Activated naive CD4-positive, alpha-beta T cell treated with anti-CD3 and anti-CD28 coated beads for 36 hours (primary cell): ENCODE measurements at regions not wholly inside any gene's neighbourhood (a gene's known extent, or its start where the extent isn't known, plus 50 kb on each side); places are given as distances from the start of the nearest gene placed in this dataset.
A peak's percentile ranks its signal among the peaks of the same experiment; 100 is the strongest.

Source experiments
- CTCF ChIA-PET: fragments of 350-600 bp; sonication (Branson Sonifier 250); formaldehyde crosslinking; loops from one replicate; lab custom pipeline; 2021; ENCODE audit warnings: antibody characterized with exemption; lab: Charles Lee
- DNase-seq: peaks from one replicate; pipeline ENCODE4 v3.0.0-alpha.2; 2020
- H3K27ac Mint-ChIP-seq: one replicate; pipeline ENCODE4 v1.8.0; 2021; ENCODE audit warnings: mild to moderate bottlenecking, mixed read lengths
- H3K27me3 Mint-ChIP-seq: one replicate; pipeline ENCODE4 v1.8.0; 2021; ENCODE audit warnings: low read depth, mixed read lengths
- H3K36me3 Mint-ChIP-seq: one replicate; pipeline ENCODE4 v1.8.0; 2021; ENCODE audit warnings: low read depth, mixed read lengths
- H3K4me1 Mint-ChIP-seq: one replicate; pipeline ENCODE4 v1.8.0; 2021; ENCODE audit warnings: low read depth, mixed read lengths
- H3K4me3 Mint-ChIP-seq: one replicate; pipeline ENCODE4 v1.8.0; 2021; ENCODE audit warnings: mild to moderate bottlenecking, moderate library complexity, mixed read lengths
- H3K9me3 Mint-ChIP-seq: one replicate; pipeline ENCODE4 v1.8.0; 2021; ENCODE audit warnings: mixed read lengths
- intact Hi-C: fragments of 100-400 bp; cut with micrococcal nuclease; formaldehyde crosslinking; loops from one replicate; pipeline ENCODE4 v1.15.1; 2023

GRCh38 chr6:44662461-44663121 is 275.1 kb downstream of the CDC5L start:
- DNase-seq = no peak
- H3K4me3 Mint-ChIP-seq = no peak overlapping the region
- no peaks in the 10 kb centered on the region for H3K4me1 Mint-ChIP-seq
- no peaks in the 10 kb centered on the region for H3K27me3 Mint-ChIP-seq
- no peaks in the 10 kb centered on the region for H3K36me3 Mint-ChIP-seq
- intact Hi-C loops = no loop called here
- H3K27ac Mint-ChIP-seq = no peak overlapping the region
- H3K9me3 Mint-ChIP-seq = peaks cover 3% of the 10 kb centered on the region
- CTCF ChIA-PET = interaction anchor here (1.6 kb wide), 1 partner anchor 1260 kb away, joined by 8 read pairs; no protein-coding TSS in a partner anchor

- DNase-seq = no peak
- H3K27me3 Mint-ChIP-seq = no peaks in the 10 kb centered on the region
- no peaks in the 10 kb centered on the region for H3K36me3 Mint-ChIP-seq
- no peaks in the 10 kb centered on the region for H3K4me1 Mint-ChIP-seq
- no peaks in the 10 kb centered on the region for H3K9me3 Mint-ChIP-seq
- CTCF ChIA-PET = interaction anchor here (0.6 to 1.6 kb wide), 5 partner anchors 8 to 824 kb away, joined by 3 to 6 read pairs (median 5); no protein-coding TSS in a partner anchor
- intact Hi-C loops = no loop called here
- no peak overlapping the region for H3K27ac Mint-ChIP-seq
- H3K4me3 Mint-ChIP-seq = no peak overlapping the region
These were observed 276.5 kb downstream of the CDC5L start for GRCh38 chr6:44663860-44664634.

DNA sequence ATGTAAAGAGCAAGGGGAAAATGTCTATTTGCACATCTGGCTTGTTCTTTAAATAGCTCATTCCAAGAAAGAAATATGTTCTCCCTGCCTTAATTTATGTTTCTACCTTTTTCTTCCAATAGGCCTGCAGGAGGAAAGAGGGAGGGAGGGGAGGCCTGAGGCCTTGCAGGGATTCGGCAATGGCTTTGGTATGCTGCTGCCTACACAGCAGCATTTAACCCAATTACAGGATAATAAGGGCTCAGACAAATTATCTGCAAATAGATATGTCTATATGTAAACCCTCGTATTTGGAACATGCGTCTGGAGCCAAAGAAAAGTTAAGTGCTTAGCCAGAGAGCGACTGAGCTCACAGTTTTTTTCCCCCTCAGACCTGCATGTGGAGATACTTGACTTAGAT is 277.2 kb downstream of the CDC5L start:
- Mint-ChIP-seq H3K27ac (no peak overlapping the region), H3K36me3 (no peaks in the 10 kb centered on the region), H3K9me3 (no peaks in the 10 kb centered on the region), H3K4me3 (no peak overlapping the region), H3K4me1 (no peaks in the 10 kb centered on the region), H3K27me3 (no peaks in the 10 kb centered on the region)
- CTCF ChIA-PET = interaction anchor here (0.6 to 1.6 kb wide), 5 partner anchors 9 to 824 kb away, joined by 3 to 6 read pairs (median 5); no protein-coding TSS in a partner anchor
- intact Hi-C loops = no loop called here
- DNase-seq = no peak

GRCh38 chr6:44665143-44665542 is 277.6 kb downstream of the CDC5L start:
- H3K27ac Mint-ChIP-seq = no peak overlapping the region
- no peak for DNase-seq
- no peaks in the 10 kb centered on the region for H3K36me3 Mint-ChIP-seq
- no peaks in the 10 kb centered on the region for H3K27me3 Mint-ChIP-seq
- no peaks in the 10 kb centered on the region for H3K9me3 Mint-ChIP-seq
- CTCF ChIA-PET = interaction anchor here (0.6 to 1.5 kb wide), 4 partner anchors 9 to 823 kb away, joined by 3 to 6 read pairs (median 5); no protein-coding TSS in a partner anchor
- intact Hi-C loops = no loop called here
- H3K4me1 Mint-ChIP-seq = no peaks in the 10 kb centered on the region
- H3K4me3 Mint-ChIP-seq = no peak overlapping the region

DNA sequence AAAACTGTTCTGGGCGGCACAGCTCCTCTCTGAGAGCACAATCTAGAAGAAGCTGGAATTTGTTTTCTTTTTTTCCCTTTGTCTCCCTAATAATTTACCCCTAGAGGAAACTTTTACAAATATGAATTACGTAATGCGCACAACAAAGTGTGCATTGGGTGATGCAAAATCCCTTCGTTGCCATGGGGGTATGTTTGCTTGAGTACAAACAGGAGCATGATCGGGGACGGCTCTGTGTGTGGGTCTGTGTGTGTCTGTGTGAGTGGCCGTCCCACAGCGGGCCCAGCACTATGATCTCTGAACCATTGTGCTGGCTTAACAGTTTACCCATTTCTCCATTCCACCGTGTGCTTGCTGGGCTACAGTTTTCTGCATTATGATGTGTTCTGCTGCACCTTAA is 278.2 kb downstream of the CDC5L start:
- Mint-ChIP-seq H3K36me3 (no peaks in the 10 kb centered on the region), H3K27ac (no peak overlapping the region), H3K4me1 (no peaks in the 10 kb centered on the region), H3K9me3 (no peaks in the 10 kb centered on the region), H3K27me3 (no peaks in the 10 kb centered on the region), H3K4me3 (no peak overlapping the region)
- CTCF ChIA-PET = no interaction called here
- intact Hi-C loops = no loop called here
- DNase-seq = no peak

DNA sequence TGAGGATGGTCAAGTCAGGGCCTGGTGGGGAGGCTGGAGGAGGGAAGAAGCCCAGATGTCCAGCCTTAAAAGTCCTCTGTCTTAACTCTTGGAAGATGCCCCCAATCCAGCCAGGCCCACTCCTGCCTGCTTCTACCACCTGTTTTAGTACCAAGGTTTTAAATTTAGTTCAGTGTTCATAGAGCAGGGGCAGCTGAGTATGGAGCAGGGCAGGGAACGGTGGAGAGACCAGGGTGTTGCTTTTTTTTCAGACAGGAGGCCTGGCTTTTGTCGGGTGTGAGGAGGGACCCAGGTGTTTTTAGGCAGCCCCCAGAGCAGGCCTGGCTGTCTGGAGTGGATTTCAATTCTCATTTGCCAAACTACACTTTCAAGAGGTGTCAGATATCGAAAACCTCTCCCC is 278.8 kb downstream of the CDC5L start:
- no peak overlapping the region for H3K4me3 Mint-ChIP-seq
- CTCF ChIA-PET = no interaction called here

GRCh38 chr6:44667226-44667625 is 279.7 kb downstream of the CDC5L start:
- no peak overlapping the region for H3K27ac Mint-ChIP-seq

More for the DNA sequence above, 278.8 kb downstream of the CDC5L start:
- intact Hi-C loops = no loop called here
- H3K27me3 Mint-ChIP-seq = no peaks in the 10 kb centered on the region
- H3K9me3 Mint-ChIP-seq = no peaks in the 10 kb centered on the region
- no peak overlapping the region for H3K27ac Mint-ChIP-seq
- no peak for DNase-seq
- H3K4me1 Mint-ChIP-seq = no peaks in the 10 kb centered on the region
- no peaks in the 10 kb centered on the region for H3K36me3 Mint-ChIP-seq

GRCh38 chr6:44667668-44668390 is 280.3 kb downstream of the CDC5L start:
- DNase-seq = peak; percentile 52
- CTCF ChIA-PET = interaction anchor here (3.0 kb wide), 1 partner anchor 11 kb away, joined by 11 read pairs; no protein-coding TSS in a partner anchor
- Mint-ChIP-seq H3K4me3 (no peak overlapping the region), H3K36me3 (no peaks in the 10 kb centered on the region), H3K4me1 (no peaks in the 10 kb centered on the region), H3K9me3 (no peaks in the 10 kb centered on the region), H3K27me3 (no peaks in the 10 kb centered on the region), H3K27ac (no peak overlapping the region)
- intact Hi-C loops = no loop called here

More at GRCh38 chr6:44667226-44667625, 279.7 kb downstream of the CDC5L start:
- CTCF ChIA-PET = interaction anchor here (3.0 kb wide), 1 partner anchor 10 kb away, joined by 11 read pairs; no protein-coding TSS in a partner anchor
- intact Hi-C loops = no loop called here
- no peak for DNase-seq
- Mint-ChIP-seq H3K4me3 (no peak overlapping the region), H3K27me3 (no peaks in the 10 kb centered on the region), H3K4me1 (no peaks in the 10 kb centered on the region), H3K36me3 (no peaks in the 10 kb centered on the region), H3K9me3 (no peaks in the 10 kb centered on the region)

DNA sequence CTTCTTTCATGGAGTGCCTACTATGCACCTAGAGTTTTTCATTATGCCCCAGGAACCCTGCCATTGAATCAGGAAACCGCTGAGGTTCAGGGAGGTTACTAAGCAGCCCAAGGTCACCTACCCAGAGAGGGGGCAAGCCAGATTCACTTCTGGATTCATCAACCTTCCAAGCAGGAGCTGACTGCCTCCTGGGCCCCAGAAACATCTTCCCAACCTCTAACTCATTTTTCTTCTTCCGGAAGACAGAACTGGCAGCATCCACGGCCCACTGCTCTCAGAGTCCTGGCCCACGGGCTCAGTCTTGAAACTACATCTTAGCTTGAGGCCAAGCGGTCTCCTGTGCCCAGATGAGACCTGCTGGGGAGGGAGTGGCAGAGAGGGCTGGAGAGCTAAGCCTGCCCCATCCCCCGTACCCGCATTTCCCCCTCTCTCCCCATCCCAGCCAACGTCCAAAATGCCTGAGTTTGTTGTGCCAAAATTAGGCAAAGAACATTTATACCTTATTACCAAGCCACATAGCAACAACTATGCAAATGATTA is 281.0 kb downstream of the CDC5L start:
- Mint-ChIP-seq H3K27ac (no peak overlapping the region), H3K9me3 (no peaks in the 10 kb centered on the region), H3K36me3 (no peaks in the 10 kb centered on the region), H3K27me3 (no peaks in the 10 kb centered on the region), H3K4me1 (no peaks in the 10 kb centered on the region), H3K4me3 (no peak overlapping the region)
- intact Hi-C loops = no loop called here
- CTCF ChIA-PET = interaction anchor here (3.0 kb wide), 1 partner anchor 12 kb away, joined by 11 read pairs; no protein-coding TSS in a partner anchor
- DNase-seq = no peak

- intact Hi-C loops = no loop called here
- no peaks in the 10 kb centered on the region for H3K36me3 Mint-ChIP-seq
- H3K27ac Mint-ChIP-seq = no peak overlapping the region
- H3K4me1 Mint-ChIP-seq = no peaks in the 10 kb centered on the region
- H3K4me3 Mint-ChIP-seq = no peak overlapping the region
- no peaks in the 10 kb centered on the region for H3K27me3 Mint-ChIP-seq
- no peaks in the 10 kb centered on the region for H3K9me3 Mint-ChIP-seq
- CTCF ChIA-PET = interaction anchor here (3.0 kb wide), 1 partner anchor 12 kb away, joined by 11 read pairs; no protein-coding TSS in a partner anchor
- no peak for DNase-seq
These were observed 281.7 kb downstream of the CDC5L start for GRCh38 chr6:44668976-44669934.

- no peak overlapping the region for H3K27ac Mint-ChIP-seq
- H3K4me1 Mint-ChIP-seq = no peaks in the 10 kb centered on the region
- H3K36me3 Mint-ChIP-seq = no peaks in the 10 kb centered on the region
- no peak for DNase-seq
- H3K27me3 Mint-ChIP-seq = no peaks in the 10 kb centered on the region
- CTCF ChIA-PET = interaction anchor here (3.0 kb wide), 1 partner anchor 13 kb away, joined by 11 read pairs; no protein-coding TSS in a partner anchor
- H3K9me3 Mint-ChIP-seq = no peaks in the 10 kb centered on the region
- no peak overlapping the region for H3K4me3 Mint-ChIP-seq
- intact Hi-C loops = no loop called here
These were observed 282.6 kb downstream of the CDC5L start for GRCh38 chr6:44670146-44670545.
